ENCODE measurements at regions not wholly inside any gene's neighbourhood (a gene's known extent, or its start where the extent isn't known, plus 50 kb on each side); places are given as distances from the start of the nearest gene placed in this dataset.

GRCh38 chr9:99340281-99340680 lies 118.2 kb downstream of the SEC61B start:
- TF ChIP-seq CTCF (conservative IDR thresholded peaks at IDR 0.05; ENCODE audit: low read length) (no peak), EZH2phosphoT487 (IDR thresholded peaks at IDR 0.05; ENCODE audit: borderline replicate concordance) (no peak)
